Iris pigment epithelial cell (primary cell): ENCODE measurements at regions not wholly inside any gene's neighbourhood (a gene's known extent, or its start where the extent isn't known, plus 50 kb on each side); places are given as distances from the start of the nearest gene placed in this dataset.

ENCODE experiments used
- DNase-seq: peaks from one replicate; pipeline ENCODE4 v3.0.0-alpha.2; 2011; ENCODE audit warnings: low read depth

- no peak for DNase-seq
These were observed 150.3 kb upstream of the RPL38 start for GRCh38 chr17:74052993-74053711.

GRCh38 chr17:74053712-74054078 is 149.8 kb upstream of the RPL38 start:
- no peak for DNase-seq

GRCh38 chr17:74054249-74054648 is 149.2 kb upstream of the RPL38 start:
- DNase-seq, result no peak

GRCh38 chr17:74055508-74056160 is 147.8 kb upstream of the RPL38 start:
- DNase-seq, result no peak

GRCh38 chr17:74059479-74060240 is 143.8 kb upstream of the RPL38 start:
- no peak for DNase-seq

- no peak for DNase-seq
These were observed 141.7 kb upstream of the RPL38 start for GRCh38 chr17:74061758-74062157.

- DNase-seq, result no peak
These were observed 141.2 kb upstream of the RPL38 start for GRCh38 chr17:74062234-74062633.

GRCh38 chr17:74063439-74063838 is 140.0 kb upstream of the RPL38 start:
- DNase-seq, result no peak

GRCh38 chr17:74070374-74070773 is 133.1 kb upstream of the RPL38 start:
- DNase-seq, result no peak

GRCh38 chr17:74070998-74071679 is 132.3 kb upstream of the RPL38 start:
- DNase-seq, result no peak

- DNase-seq, result no peak
These were observed 131.1 kb upstream of the RPL38 start for GRCh38 chr17:74072340-74072739.

GRCh38 chr17:74076446-74076845 is 127.0 kb upstream of the RPL38 start:
- no peak for DNase-seq

GRCh38 chr17:74077231-74077630 is 126.2 kb upstream of the RPL38 start:
- no peak for DNase-seq

- DNase-seq, result no peak
These were observed 125.0 kb upstream of the RPL38 start for GRCh38 chr17:74078363-74078941.

GRCh38 chr17:74079537-74080300 is 123.8 kb upstream of the RPL38 start:
- no peak for DNase-seq

- no peak for DNase-seq
These were observed 122.6 kb upstream of the RPL38 start for GRCh38 chr17:74080656-74081582.

GRCh38 chr17:74082886-74083285 is 120.6 kb upstream of the RPL38 start:
- DNase-seq, result no peak

GRCh38 chr17:74083321-74083720 is 120.2 kb upstream of the RPL38 start:
- DNase-seq, result no peak

GRCh38 chr17:74085434-74085833 is 118.0 kb upstream of the RPL38 start:
- peak; percentile 4 for DNase-seq

GRCh38 chr17:74087002-74087585 is 116.4 kb upstream of the RPL38 start:
- DNase-seq, result no peak
